ENCODE measurements at regions not wholly inside any gene's neighbourhood (a gene's known extent, or its start where the extent isn't known, plus 50 kb on each side); places are given as distances from the start of the nearest gene placed in this dataset.

- H3K4me3 ChIP-seq (ENCODE audit: low read length), result no peak overlapping the region
- no peak for TF ChIP-seq ZNF274 (IDR thresholded peaks at IDR 0.05; ENCODE audit: low read depth, low read length)
Observed at GRCh38 chr20:22260506-22260905, 323.9 kb downstream of the FOXA2 start.

- H3K4me3 ChIP-seq (ENCODE audit: low read length), result no peak overlapping the region
- TF ChIP-seq ZNF274 (IDR thresholded peaks at IDR 0.05; ENCODE audit: low read depth, low read length), result no peak
Observed at GRCh38 chr20:22257912-22258311, 326.5 kb downstream of the FOXA2 start.

DNA sequence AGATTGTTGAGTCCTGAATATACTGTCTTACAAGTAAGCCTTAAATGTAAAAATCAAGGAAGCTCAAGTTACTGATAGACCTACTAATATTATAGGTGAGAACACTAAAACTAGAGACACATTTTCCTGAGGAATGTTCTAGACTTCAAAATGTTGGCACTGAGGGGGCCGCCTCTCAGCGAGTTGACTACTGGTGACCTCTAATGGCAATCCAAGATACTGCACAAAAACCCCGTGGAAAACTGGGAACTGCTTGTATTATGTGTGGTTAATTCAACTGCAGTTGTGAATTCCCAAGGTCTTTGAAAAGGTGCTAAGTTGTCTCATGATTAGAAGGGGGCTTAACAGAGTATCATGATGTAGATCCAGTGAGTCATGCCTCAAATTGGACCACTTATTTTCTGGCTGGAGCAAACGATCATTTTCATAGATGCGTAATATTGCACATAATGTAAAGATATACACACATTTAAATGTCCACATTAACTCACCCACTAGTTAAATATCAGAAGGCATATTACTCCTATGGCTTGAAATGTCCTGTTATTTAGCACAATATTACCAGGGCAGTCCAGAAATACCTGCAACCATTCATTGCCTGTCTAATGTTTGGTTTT is 336.2 kb downstream of the FOXA2 start:
- no peak for TF ChIP-seq ZNF274 (IDR thresholded peaks at IDR 0.05; ENCODE audit: low read depth, low read length)
- no peak overlapping the region for H3K4me3 ChIP-seq (ENCODE audit: low read length)

DNA sequence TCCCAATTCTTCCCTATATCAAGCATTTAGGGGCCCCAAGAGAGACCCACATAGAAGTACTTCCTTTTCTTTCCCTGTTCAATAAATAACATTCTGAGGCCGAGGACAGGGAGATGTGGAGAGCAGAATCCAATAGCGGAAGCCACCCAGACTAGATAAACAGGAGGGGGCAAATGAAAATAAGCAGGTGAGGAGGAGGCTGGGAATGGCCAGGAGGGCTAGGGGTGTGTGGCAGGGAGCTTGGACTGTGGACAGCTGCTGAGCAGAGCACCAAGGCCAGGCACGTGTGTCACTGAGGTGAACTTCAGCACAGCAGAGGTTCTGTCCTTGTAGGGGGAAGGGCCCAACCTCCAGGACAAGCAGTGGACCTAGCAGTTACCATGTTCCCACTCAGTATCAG is 339.2 kb downstream of the FOXA2 start:
- no peak overlapping the region for H3K4me3 ChIP-seq (ENCODE audit: low read length)

DNA sequence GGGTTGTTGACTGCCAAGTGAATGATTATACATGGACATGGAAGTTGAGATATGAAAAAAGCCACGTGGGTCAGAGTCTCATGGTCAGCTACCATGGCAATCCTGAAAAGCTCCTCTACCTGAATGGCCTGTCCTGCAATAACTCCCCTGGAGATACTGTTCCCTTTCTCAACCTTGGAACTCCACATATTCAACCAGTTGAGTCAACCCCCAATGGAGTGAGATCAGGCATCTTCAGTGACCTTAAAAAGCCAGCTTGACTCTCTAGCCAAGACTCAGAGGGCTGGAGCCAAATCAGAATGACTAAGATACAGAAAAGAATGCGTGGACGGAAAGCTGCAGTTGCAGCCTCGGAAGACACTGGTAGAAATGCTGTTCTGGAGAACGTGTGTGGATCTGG is 341.3 kb downstream of the FOXA2 start:
- TF ChIP-seq ZNF274 (IDR thresholded peaks at IDR 0.05; ENCODE audit: low read depth, low read length), result no peak
- H3K4me3 ChIP-seq (ENCODE audit: low read length), result no peak overlapping the region

More for the DNA sequence above, 339.2 kb downstream of the FOXA2 start:
- no peak for TF ChIP-seq ZNF274 (IDR thresholded peaks at IDR 0.05; ENCODE audit: low read depth, low read length)

GRCh38 chr20:22241609-22242008 is 342.8 kb downstream of the FOXA2 start:
- TF ChIP-seq ZNF274 (IDR thresholded peaks at IDR 0.05; ENCODE audit: low read depth, low read length), result no peak
- H3K4me3 ChIP-seq (ENCODE audit: low read length), result no peak overlapping the region

DNA sequence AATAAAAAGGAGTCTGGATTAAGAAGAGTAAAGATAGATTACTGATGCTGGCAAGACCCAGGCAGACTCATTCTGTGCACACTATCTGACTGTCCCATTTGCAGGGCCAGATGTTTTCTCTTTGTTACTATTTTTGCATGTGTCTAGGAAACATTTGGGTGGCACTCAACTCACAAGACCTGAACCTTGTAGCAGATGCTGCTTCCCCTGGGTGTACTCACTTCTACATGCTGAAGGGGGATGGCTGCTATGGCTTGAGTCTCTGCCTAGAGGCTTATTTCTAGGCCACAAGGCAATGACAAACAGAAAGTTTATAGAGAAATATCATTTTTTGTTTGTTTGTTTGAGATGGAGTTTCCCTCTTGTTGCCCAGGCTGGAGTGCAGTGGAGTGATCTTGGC is 351.4 kb downstream of the FOXA2 start:
- no peak for TF ChIP-seq ZNF274 (IDR thresholded peaks at IDR 0.05; ENCODE audit: low read depth, low read length)
- H3K4me3 ChIP-seq (ENCODE audit: low read length), result no peak overlapping the region

DNA sequence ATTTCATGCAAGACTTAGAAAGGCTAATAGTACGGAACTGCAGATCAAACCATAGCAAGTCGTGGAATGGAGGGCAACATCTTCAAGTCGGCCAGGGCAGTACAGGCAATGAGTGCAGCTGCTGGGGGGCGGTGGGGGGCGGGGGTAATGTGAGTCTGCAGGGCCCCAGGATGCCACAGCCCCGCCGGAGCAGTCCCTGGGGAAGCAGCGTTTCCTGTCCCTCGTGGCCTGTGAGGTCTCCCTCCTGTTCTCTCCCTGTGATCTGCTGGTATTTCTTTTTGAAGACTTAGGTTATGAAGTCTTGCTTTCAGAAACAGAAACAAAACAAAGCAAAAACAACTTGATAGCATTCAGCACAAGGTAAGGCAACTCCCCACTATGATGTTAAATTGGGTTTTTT is 351.9 kb downstream of the FOXA2 start:
- no peak overlapping the region for H3K4me3 ChIP-seq (ENCODE audit: low read length)
- no peak for TF ChIP-seq ZNF274 (IDR thresholded peaks at IDR 0.05; ENCODE audit: low read depth, low read length)

GRCh38 chr20:22226849-22227700 is 357.3 kb downstream of the FOXA2 start:
- H3K4me3 ChIP-seq (ENCODE audit: low read length), result no peak overlapping the region
- TF ChIP-seq ZNF274 (IDR thresholded peaks at IDR 0.05; ENCODE audit: low read depth, low read length), result no peak

GRCh38 chr20:22223236-22223635 is 361.1 kb downstream of the FOXA2 start:
- TF ChIP-seq ZNF274 (IDR thresholded peaks at IDR 0.05; ENCODE audit: low read depth, low read length), result no peak
- no peak overlapping the region for H3K4me3 ChIP-seq (ENCODE audit: low read length)

DNA sequence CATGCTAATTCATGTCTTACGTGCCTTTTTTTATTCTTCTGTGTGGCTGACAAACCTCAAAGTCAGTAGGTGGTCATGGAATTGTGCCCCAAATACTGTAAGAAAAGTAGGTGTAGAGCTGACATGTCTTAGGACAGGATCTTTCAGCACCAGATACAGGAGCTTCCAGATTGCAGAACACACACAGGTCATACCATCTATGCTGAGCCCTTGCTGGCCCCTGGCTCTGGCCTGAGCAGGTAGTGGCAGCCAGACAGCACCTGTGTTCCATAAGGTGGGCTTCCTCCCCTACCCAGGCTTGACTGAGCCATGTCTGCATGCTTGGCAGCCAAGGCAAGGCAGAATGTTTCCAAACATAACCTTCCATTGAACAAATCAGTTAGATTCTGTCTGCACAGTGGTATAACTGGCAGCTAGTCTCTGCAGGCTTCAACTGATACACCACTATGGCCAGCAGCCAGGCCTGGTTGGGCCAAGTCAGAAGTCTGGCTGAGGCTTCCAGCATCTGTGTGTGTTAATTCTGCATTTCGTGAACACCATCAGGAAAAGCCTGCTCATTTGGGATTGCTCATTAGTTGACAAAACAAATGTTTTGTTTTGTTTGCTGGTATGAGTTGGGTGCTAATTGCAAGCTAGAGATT is 366.5 kb downstream of the FOXA2 start:
- TF ChIP-seq ZNF274 (IDR thresholded peaks at IDR 0.05; ENCODE audit: low read depth, low read length), result no peak
- H3K4me3 ChIP-seq (ENCODE audit: low read length), result no peak overlapping the region

GRCh38 chr20:22216984-22217383 is 367.4 kb downstream of the FOXA2 start:
- H3K4me3 ChIP-seq (ENCODE audit: low read length), result no peak overlapping the region
- TF ChIP-seq ZNF274 (IDR thresholded peaks at IDR 0.05; ENCODE audit: low read depth, low read length), result no peak

GRCh38 chr20:22214296-22214695 is 370.1 kb downstream of the FOXA2 start:
- no peak overlapping the region for H3K4me3 ChIP-seq (ENCODE audit: low read length)
- TF ChIP-seq ZNF274 (IDR thresholded peaks at IDR 0.05; ENCODE audit: low read depth, low read length), result no peak

- H3K4me3 ChIP-seq (ENCODE audit: low read length), result no peak overlapping the region
- no peak for TF ChIP-seq ZNF274 (IDR thresholded peaks at IDR 0.05; ENCODE audit: low read depth, low read length)
Observed at GRCh38 chr20:22213271-22213670, 371.1 kb downstream of the FOXA2 start.

GRCh38 chr20:22207280-22207679 is 377.1 kb downstream of the FOXA2 start:
- no peak overlapping the region for H3K4me3 ChIP-seq (ENCODE audit: low read length)
- no peak for TF ChIP-seq ZNF274 (IDR thresholded peaks at IDR 0.05; ENCODE audit: low read depth, low read length)
